Activated CD8-positive, alpha-beta memory T cell treated with anti-CD3 and anti-CD28 coated beads for 36 hours (primary cell): ENCODE measurements at regions not wholly inside any gene's neighbourhood (a gene's known extent, or its start where the extent isn't known, plus 50 kb on each side); places are given as distances from the start of the nearest gene placed in this dataset.
"Not testable (repeated sequence)": the region's sequence is repeated elsewhere in the genome, so short reads cannot be mapped to it uniquely, and the experiment has no call there.

Experiments used
- CTCF ChIA-PET: fragments of 350-600 bp; sonication (Branson Sonifier 250); formaldehyde crosslinking; loops from one replicate; lab custom pipeline; 2021; ENCODE audit warnings: antibody characterized with exemption; lab: Charles Lee
- POLR2A ChIA-PET: fragments of 350-600 bp; sonication (Branson Sonifier 250); formaldehyde crosslinking; loops from one replicate; lab custom pipeline; 2021; ENCODE audit warnings: antibody characterized with exemption; lab: Charles Lee

- ChIA-PET CTCF (no interaction called here), POLR2A (no interaction called here)
Measured at GRCh38 chr7:156043416-156044178, 231.3 kb upstream of the SHH start.

- POLR2A ChIA-PET = no interaction called here
- CTCF ChIA-PET = no interaction called here
Measured at GRCh38 chr7:156041398-156041797, 229.1 kb upstream of the SHH start.

- CTCF ChIA-PET = no interaction called here
- POLR2A ChIA-PET = no interaction called here
Measured at GRCh38 chr7:156039971-156040677, 227.9 kb upstream of the SHH start.

- ChIA-PET POLR2A (no interaction called here), CTCF (no interaction called here)
Measured at GRCh38 chr7:156039194-156039593, 226.9 kb upstream of the SHH start.

- ChIA-PET CTCF (no interaction called here), POLR2A (no interaction called here)
Measured at GRCh38 chr7:156038345-156038744, 226.1 kb upstream of the SHH start.

- POLR2A ChIA-PET = no interaction called here
- CTCF ChIA-PET = no interaction called here
Measured at GRCh38 chr7:156036153-156036552, 223.9 kb upstream of the SHH start.

- POLR2A ChIA-PET, CTCF ChIA-PET: not testable (repeated sequence)
Measured at GRCh38 chr7:156035387-156035786, 223.1 kb upstream of the SHH start.

- POLR2A ChIA-PET = no interaction called here
- CTCF ChIA-PET = no interaction called here
Measured at GRCh38 chr7:156034397-156034796, 222.1 kb upstream of the SHH start.

- POLR2A ChIA-PET = no interaction called here
Measured at GRCh38 chr7:156032973-156033372, 220.7 kb upstream of the SHH start.

GRCh38 chr7:156031679-156032478 is 219.6 kb upstream of the SHH start:
- CTCF ChIA-PET = interaction anchor here (0.6 kb wide), 1 partner anchor 17 kb away, joined by 3 read pairs; no protein-coding TSS in a partner anchor

More at GRCh38 chr7:156032973-156033372, 220.7 kb upstream of the SHH start:
- CTCF ChIA-PET = no interaction called here

GRCh38 chr7:156029460-156030007 is 217.3 kb upstream of the SHH start:
- CTCF ChIA-PET = no interaction called here
- POLR2A ChIA-PET = no interaction called here

More at GRCh38 chr7:156031679-156032478, 219.6 kb upstream of the SHH start:
- POLR2A ChIA-PET = no interaction called here

- ChIA-PET POLR2A (no interaction called here), CTCF (no interaction called here)
Measured at GRCh38 chr7:156028521-156028920, 216.3 kb upstream of the SHH start.

- POLR2A ChIA-PET = no interaction called here
- CTCF ChIA-PET = no interaction called here
Measured at GRCh38 chr7:156027821-156028220, 215.6 kb upstream of the SHH start.

GRCh38 chr7:156026603-156027002 is 214.3 kb upstream of the SHH start:
- ChIA-PET POLR2A (no interaction called here), CTCF (no interaction called here)

GRCh38 chr7:156026076-156026600 is 213.9 kb upstream of the SHH start:
- ChIA-PET CTCF (no interaction called here), POLR2A (no interaction called here)

- POLR2A ChIA-PET = no interaction called here
- CTCF ChIA-PET = no interaction called here
Measured at GRCh38 chr7:156025675-156026074, 213.4 kb upstream of the SHH start.

- ChIA-PET CTCF (no interaction called here), POLR2A (no interaction called here)
Measured at GRCh38 chr7:156024201-156024600, 211.9 kb upstream of the SHH start.

- CTCF ChIA-PET = no interaction called here
- POLR2A ChIA-PET = no interaction called here
Measured at GRCh38 chr7:156022483-156023459, 210.5 kb upstream of the SHH start.

GRCh38 chr7:156021471-156021870 is 209.2 kb upstream of the SHH start:
- CTCF ChIA-PET = no interaction called here
- POLR2A ChIA-PET = no interaction called here
